Gastroesophageal sphincter (tissue), 3 donors: ENCODE measurements at regions not wholly inside any gene's neighbourhood (a gene's known extent, or its start where the extent isn't known, plus 50 kb on each side); places are given as distances from the start of the nearest gene placed in this dataset.

Source experiments
- POLR2A ChIP-seq, 2 donors: fragments of 450-650 bp; IDR thresholded peaks; one replicate each; pipeline ENCODE4 v1.6.1; 2017; ENCODE audit warnings: antibody characterized with exemption in 2 of 2, mild to moderate bottlenecking in 2 of 2, moderate library complexity in 1 of 2
- TF ChIP-seq, protein P1 (sequence below), 4 experiments: fragments of 200-600 bp in 2 of 4; fragments of 450-650 bp in 2 of 4; sonication (generic) in 1 of 4; IDR thresholded peaks; one replicate each; pipeline ENCODE4 v1.5.1; 2017 to 2019; ENCODE audit warnings: antibody characterized with exemption in 4 of 4, mild to moderate bottlenecking in 2 of 4, moderate library complexity in 2 of 4

DNA sequence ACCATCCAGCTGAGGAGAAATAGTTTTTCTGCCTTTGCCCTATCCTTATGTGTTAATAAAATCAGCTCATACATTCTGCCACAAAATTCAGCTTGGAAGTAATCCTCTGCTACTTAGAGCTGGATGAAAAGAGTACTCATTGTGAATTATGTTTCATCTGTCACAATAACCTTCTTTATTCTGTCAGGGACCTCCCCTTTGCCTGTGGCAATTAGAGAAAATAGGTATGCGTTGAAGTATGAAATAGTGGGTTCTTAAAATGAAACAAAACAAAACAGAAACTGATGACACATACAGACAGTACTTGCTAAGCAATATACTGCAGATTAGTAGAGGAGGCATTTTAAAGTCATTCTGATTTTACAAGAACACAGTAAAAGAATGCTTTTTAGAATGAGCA, 578.5 kb downstream of the USP25 start:
- no peak for TF ChIP-seq POLR2A (IDR thresholded peaks at IDR 0.05)
- TF ChIP-seq, protein P1, sequence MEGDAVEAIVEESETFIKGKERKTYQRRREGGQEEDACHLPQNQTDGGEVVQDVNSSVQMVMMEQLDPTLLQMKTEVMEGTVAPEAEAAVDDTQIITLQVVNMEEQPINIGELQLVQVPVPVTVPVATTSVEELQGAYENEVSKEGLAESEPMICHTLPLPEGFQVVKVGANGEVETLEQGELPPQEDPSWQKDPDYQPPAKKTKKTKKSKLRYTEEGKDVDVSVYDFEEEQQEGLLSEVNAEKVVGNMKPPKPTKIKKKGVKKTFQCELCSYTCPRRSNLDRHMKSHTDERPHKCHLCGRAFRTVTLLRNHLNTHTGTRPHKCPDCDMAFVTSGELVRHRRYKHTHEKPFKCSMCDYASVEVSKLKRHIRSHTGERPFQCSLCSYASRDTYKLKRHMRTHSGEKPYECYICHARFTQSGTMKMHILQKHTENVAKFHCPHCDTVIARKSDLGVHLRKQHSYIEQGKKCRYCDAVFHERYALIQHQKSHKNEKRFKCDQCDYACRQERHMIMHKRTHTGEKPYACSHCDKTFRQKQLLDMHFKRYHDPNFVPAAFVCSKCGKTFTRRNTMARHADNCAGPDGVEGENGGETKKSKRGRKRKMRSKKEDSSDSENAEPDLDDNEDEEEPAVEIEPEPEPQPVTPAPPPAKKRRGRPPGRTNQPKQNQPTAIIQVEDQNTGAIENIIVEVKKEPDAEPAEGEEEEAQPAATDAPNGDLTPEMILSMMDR (IDR thresholded peaks at IDR 0.05) = no peak
